ENCODE measurements at regions not wholly inside any gene's neighbourhood (a gene's known extent, or its start where the extent isn't known, plus 50 kb on each side); places are given as distances from the start of the nearest gene placed in this dataset.

DNA sequence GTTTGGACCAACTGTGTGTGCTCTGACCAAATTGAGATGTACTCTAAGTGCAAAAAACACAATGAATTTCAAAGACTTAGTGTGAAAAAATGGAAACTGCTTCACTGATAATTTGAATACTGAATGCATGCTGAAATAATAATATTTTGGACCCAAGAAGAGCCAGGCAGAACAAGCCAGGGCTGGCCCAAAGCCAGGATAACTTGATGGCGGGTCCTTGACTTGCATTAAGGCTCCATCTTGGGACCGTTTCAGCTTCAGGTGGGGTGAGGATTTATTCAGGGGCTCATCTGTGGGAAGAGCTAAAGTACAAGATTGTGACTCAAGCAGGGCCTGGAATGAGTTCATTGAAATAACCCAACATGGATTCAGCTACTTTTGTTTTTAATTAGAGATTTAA, 921.9 kb downstream of the QKI start:
- Histone ChIP-seq H3K9ac (ENCODE audit: low read length) (no peak overlapping the region), H3K27me3 (ENCODE audit: insufficient read depth, low read depth, low read length) (no peaks in the 10 kb centered on the region), H3K79me2 (replicated peaks; ENCODE audit: insufficient read depth, low read length) (no peaks in the 10 kb centered on the region), H4K20me1 (ENCODE audit: insufficient read depth) (no peaks in the 10 kb centered on the region), H3K9me3 (ENCODE audit: low read length) (no peaks in the 10 kb centered on the region), H3K36me3 (ENCODE audit: insufficient read depth, low read length) (no peaks in the 10 kb centered on the region), H3F3A (ENCODE audit: insufficient read depth, low read length, poor library complexity, severe bottlenecking) (no peaks in the 10 kb centered on the region), H2AFZ (ENCODE audit: low read depth, low read length) (no peak overlapping the region), H3K9me2 (ENCODE audit: insufficient read depth, low read length) (no peaks in the 10 kb centered on the region), H3K27ac (ENCODE audit: low read length) (no peak overlapping the region), H3K4me2 (ENCODE audit: low read length) (no peak overlapping the region), H3K4me3 (ENCODE audit: low read length) (no peak overlapping the region)
- TF ChIP-seq, protein P1, sequence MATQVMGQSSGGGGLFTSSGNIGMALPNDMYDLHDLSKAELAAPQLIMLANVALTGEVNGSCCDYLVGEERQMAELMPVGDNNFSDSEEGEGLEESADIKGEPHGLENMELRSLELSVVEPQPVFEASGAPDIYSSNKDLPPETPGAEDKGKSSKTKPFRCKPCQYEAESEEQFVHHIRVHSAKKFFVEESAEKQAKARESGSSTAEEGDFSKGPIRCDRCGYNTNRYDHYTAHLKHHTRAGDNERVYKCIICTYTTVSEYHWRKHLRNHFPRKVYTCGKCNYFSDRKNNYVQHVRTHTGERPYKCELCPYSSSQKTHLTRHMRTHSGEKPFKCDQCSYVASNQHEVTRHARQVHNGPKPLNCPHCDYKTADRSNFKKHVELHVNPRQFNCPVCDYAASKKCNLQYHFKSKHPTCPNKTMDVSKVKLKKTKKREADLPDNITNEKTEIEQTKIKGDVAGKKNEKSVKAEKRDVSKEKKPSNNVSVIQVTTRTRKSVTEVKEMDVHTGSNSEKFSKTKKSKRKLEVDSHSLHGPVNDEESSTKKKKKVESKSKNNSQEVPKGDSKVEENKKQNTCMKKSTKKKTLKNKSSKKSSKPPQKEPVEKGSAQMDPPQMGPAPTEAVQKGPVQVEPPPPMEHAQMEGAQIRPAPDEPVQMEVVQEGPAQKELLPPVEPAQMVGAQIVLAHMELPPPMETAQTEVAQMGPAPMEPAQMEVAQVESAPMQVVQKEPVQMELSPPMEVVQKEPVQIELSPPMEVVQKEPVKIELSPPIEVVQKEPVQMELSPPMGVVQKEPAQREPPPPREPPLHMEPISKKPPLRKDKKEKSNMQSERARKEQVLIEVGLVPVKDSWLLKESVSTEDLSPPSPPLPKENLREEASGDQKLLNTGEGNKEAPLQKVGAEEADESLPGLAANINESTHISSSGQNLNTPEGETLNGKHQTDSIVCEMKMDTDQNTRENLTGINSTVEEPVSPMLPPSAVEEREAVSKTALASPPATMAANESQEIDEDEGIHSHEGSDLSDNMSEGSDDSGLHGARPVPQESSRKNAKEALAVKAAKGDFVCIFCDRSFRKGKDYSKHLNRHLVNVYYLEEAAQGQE (IDR thresholded peaks at IDR 0.05; ENCODE audit: borderline replicate concordance), result no peak
- no peak for TF ChIP-seq EP300 (conservative IDR thresholded peaks at IDR 0.05; ENCODE audit: poor library complexity, severe bottlenecking)
- no peak for TF ChIP-seq SMC3 (conservative IDR thresholded peaks at IDR 0.05; ENCODE audit: poor library complexity)
- no peak for TF ChIP-seq POLR2AphosphoS5 (IDR thresholded peaks at IDR 0.05)
- TF ChIP-seq, protein P2, sequence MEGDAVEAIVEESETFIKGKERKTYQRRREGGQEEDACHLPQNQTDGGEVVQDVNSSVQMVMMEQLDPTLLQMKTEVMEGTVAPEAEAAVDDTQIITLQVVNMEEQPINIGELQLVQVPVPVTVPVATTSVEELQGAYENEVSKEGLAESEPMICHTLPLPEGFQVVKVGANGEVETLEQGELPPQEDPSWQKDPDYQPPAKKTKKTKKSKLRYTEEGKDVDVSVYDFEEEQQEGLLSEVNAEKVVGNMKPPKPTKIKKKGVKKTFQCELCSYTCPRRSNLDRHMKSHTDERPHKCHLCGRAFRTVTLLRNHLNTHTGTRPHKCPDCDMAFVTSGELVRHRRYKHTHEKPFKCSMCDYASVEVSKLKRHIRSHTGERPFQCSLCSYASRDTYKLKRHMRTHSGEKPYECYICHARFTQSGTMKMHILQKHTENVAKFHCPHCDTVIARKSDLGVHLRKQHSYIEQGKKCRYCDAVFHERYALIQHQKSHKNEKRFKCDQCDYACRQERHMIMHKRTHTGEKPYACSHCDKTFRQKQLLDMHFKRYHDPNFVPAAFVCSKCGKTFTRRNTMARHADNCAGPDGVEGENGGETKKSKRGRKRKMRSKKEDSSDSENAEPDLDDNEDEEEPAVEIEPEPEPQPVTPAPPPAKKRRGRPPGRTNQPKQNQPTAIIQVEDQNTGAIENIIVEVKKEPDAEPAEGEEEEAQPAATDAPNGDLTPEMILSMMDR (IDR thresholded peaks at IDR 0.05; ENCODE audit: poor library complexity, severe bottlenecking), result no peak
- no peak for TF ChIP-seq EZH2 (IDR thresholded peaks at IDR 0.05; ENCODE audit: borderline replicate concordance, insufficient read depth, low read length, poor library complexity, severe bottlenecking)
- no peak for TF ChIP-seq MXI1 (conservative IDR thresholded peaks at IDR 0.05; ENCODE audit: poor library complexity, severe bottlenecking)
- TF ChIP-seq TAF1 (IDR thresholded peaks at IDR 0.05; ENCODE audit: low read depth), result no peak
- no peak for TF ChIP-seq RAD21 (conservative IDR thresholded peaks at IDR 0.05)

DNA sequence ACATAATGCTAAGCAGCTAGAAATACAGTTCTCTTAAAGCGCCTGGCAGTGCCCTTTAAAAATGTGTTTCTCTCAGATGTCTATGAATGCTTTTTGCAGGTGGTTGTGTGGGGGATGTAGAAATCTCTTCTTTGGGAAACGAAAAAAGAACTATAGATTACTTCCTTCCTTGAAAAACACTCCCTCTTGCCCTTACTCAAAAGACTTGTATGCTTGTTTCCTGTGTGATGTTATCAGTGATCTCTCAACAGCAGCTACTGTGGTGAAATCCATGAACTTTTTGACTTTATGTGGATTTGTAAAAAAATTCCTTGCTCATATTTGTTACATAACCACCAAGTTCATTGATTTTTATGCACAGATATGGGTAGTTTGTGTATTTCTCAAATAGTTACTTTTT, 916.5 kb downstream of the QKI start:
- no peak overlapping the region for H3K4me3 ChIP-seq (ENCODE audit: low read length)
- H3K9ac ChIP-seq (ENCODE audit: low read length), result no peak overlapping the region
- H3K9me2 ChIP-seq (ENCODE audit: insufficient read depth, low read length), result no peaks in the 10 kb centered on the region
- no peaks in the 10 kb centered on the region for H4K20me1 ChIP-seq (ENCODE audit: insufficient read depth)
- no peak overlapping the region for H3K27ac ChIP-seq (ENCODE audit: low read length)
- no peaks in the 10 kb centered on the region for H3F3A ChIP-seq (ENCODE audit: insufficient read depth, low read length, poor library complexity, severe bottlenecking)
- no peaks in the 10 kb centered on the region for H3K79me2 ChIP-seq (replicated peaks; ENCODE audit: insufficient read depth, low read length)
- no peak overlapping the region for H3K4me2 ChIP-seq (ENCODE audit: low read length)
- TF ChIP-seq RAD21 (conservative IDR thresholded peaks at IDR 0.05) (no peak), POLR2AphosphoS5 (IDR thresholded peaks at IDR 0.05) (no peak), EZH2 (IDR thresholded peaks at IDR 0.05; ENCODE audit: borderline replicate concordance, insufficient read depth, low read length, poor library complexity, severe bottlenecking) (no peak), SMC3 (conservative IDR thresholded peaks at IDR 0.05; ENCODE audit: poor library complexity) (no peak), MXI1 (conservative IDR thresholded peaks at IDR 0.05; ENCODE audit: poor library complexity, severe bottlenecking) (no peak), TAF1 (IDR thresholded peaks at IDR 0.05; ENCODE audit: low read depth) (no peak), EP300 (conservative IDR thresholded peaks at IDR 0.05; ENCODE audit: poor library complexity, severe bottlenecking) (no peak)
- TF ChIP-seq, protein P2 (IDR thresholded peaks at IDR 0.05; ENCODE audit: poor library complexity, severe bottlenecking), result no peak
- TF ChIP-seq, protein P1 (IDR thresholded peaks at IDR 0.05; ENCODE audit: borderline replicate concordance), result no peak
- no peaks in the 10 kb centered on the region for H3K9me3 ChIP-seq (ENCODE audit: low read length)
- H2AFZ ChIP-seq (ENCODE audit: low read depth, low read length), result no peak overlapping the region
- no peaks in the 10 kb centered on the region for H3K27me3 ChIP-seq (ENCODE audit: insufficient read depth, low read depth, low read length)
- H3K36me3 ChIP-seq (ENCODE audit: insufficient read depth, low read length), result no peaks in the 10 kb centered on the region

Measured in neural cell (in vitro differentiated cells).